22Rv1 (cell line): ENCODE measurements at regions not wholly inside any gene's neighbourhood (a gene's known extent, or its start where the extent isn't known, plus 50 kb on each side); places are given as distances from the start of the nearest gene placed in this dataset.

Experiments used
- H3K27ac ChIP-seq: fragments of 450-650 bp; 2 replicates; pipeline ENCODE4 v1.5.1; 2017
- ZFX ChIP-seq: fragments of 450-650 bp; IDR thresholded peaks from 2 replicates; pipeline ENCODE4 v1.6.1; 2017; ENCODE audit warnings: antibody characterized with exemption, borderline replicate concordance
- TF ChIP-seq, protein P1 (sequence below): fragments of 450-650 bp; IDR thresholded peaks from 2 replicates; pipeline ENCODE4 v1.5.1; 2017; ENCODE audit warnings: mild to moderate bottlenecking

GRCh38 chr1:38297246-38297645, 250.7 kb upstream of the POU3F1 start:
- no peak for TF ChIP-seq ZFX
- TF ChIP-seq, protein P1, sequence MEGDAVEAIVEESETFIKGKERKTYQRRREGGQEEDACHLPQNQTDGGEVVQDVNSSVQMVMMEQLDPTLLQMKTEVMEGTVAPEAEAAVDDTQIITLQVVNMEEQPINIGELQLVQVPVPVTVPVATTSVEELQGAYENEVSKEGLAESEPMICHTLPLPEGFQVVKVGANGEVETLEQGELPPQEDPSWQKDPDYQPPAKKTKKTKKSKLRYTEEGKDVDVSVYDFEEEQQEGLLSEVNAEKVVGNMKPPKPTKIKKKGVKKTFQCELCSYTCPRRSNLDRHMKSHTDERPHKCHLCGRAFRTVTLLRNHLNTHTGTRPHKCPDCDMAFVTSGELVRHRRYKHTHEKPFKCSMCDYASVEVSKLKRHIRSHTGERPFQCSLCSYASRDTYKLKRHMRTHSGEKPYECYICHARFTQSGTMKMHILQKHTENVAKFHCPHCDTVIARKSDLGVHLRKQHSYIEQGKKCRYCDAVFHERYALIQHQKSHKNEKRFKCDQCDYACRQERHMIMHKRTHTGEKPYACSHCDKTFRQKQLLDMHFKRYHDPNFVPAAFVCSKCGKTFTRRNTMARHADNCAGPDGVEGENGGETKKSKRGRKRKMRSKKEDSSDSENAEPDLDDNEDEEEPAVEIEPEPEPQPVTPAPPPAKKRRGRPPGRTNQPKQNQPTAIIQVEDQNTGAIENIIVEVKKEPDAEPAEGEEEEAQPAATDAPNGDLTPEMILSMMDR = no peak

GRCh38 chr1:38296047-38296446, 249.5 kb upstream of the POU3F1 start:
- TF ChIP-seq, protein P1 = no peak
- TF ChIP-seq ZFX = no peak
- no peak overlapping the region for H3K27ac ChIP-seq

More at GRCh38 chr1:38297246-38297645, 250.7 kb upstream of the POU3F1 start:
- H3K27ac ChIP-seq = no peak overlapping the region

GRCh38 chr1:38293567-38293966, 247.0 kb upstream of the POU3F1 start:
- no peak overlapping the region for H3K27ac ChIP-seq
- TF ChIP-seq ZFX = no peak
- TF ChIP-seq, protein P1 = no peak

- no peak overlapping the region for H3K27ac ChIP-seq
- TF ChIP-seq, protein P1 = no peak
- no peak for TF ChIP-seq ZFX
Observed at GRCh38 chr1:38292969-38293368, 246.4 kb upstream of the POU3F1 start.

DNA sequence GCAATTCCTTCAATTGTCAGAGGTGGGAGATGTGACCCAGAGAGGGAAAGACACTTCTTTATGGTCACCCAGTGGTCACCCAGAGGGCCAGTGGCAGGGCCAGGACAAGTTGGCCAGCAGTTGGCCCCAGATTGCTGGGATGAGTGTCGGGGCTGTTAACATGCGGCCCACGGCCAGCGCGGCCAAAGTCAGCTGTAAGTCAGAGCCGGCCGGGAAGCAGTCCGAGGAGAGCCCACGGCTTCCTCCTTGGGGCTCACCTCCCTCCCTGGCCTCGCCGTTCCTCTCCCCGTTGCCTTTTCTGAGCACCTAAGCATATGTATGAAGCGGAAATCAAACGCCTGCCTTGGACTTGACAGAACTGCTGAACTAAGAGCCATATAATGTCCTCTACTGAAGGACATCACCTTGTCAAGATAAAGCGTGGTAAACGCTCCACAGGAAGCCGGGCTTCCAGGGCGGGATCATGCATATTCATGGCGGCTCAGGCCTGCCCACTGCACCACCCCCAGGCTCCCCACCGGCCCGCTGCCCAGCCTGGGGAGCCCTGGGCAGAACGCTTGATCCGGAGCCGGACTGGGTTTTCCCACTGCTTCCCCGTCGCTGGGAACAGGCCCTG, 245.4 kb upstream of the POU3F1 start:
- no peak for TF ChIP-seq ZFX
- TF ChIP-seq, protein P1 = no peak
- no peak overlapping the region for H3K27ac ChIP-seq

GRCh38 chr1:38291336-38291735, 244.7 kb upstream of the POU3F1 start:
- H3K27ac ChIP-seq = no peak overlapping the region
- TF ChIP-seq ZFX = no peak
- TF ChIP-seq, protein P1 = no peak

- TF ChIP-seq ZFX = no peak
- TF ChIP-seq, protein P1 = no peak
- H3K27ac ChIP-seq = no peak overlapping the region
Observed at GRCh38 chr1:38289034-38289433, 242.4 kb upstream of the POU3F1 start.
